GM19455 (cell line): ENCODE measurements at regions not wholly inside any gene's neighbourhood (a gene's known extent, or its start where the extent isn't known, plus 50 kb on each side); places are given as distances from the start of the nearest gene placed in this dataset.
"Not testable (repeated sequence)": the region's sequence is repeated elsewhere in the genome, so short reads cannot be mapped to it uniquely, and the experiment has no call there.

Experiments used
- ATAC-seq: cut with Tn5 transposase; IDR thresholded peaks from one replicate; pipeline ENCODE4 v1.9.1; 2021; ENCODE audit not compliant: unreplicated experiment

DNA sequence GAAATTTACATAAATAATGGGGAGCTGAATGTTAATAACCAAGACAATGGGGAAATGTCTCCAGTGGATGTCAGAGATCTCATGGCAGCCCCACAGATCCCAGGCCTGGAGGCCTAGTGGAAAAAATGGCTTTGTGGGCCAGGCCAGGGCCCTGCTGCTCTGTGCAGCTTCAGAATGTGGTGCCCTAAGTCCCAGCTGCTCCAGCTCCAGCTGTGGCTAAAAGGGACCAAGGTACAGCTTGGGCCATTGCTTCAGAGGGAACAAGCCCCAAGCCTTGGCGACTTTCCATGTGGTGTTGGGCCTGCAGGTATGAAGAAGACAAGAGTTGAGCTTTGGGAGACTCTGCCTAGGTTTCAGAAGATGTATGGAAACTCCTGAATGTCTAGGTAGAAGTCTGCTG lies 658.2 kb downstream of the NUP35 start:
- no peak for ATAC-seq

GRCh38 chr2:183788796-183789195 lies 664.6 kb downstream of the NUP35 start:
- not testable (repeated sequence) for ATAC-seq

DNA sequence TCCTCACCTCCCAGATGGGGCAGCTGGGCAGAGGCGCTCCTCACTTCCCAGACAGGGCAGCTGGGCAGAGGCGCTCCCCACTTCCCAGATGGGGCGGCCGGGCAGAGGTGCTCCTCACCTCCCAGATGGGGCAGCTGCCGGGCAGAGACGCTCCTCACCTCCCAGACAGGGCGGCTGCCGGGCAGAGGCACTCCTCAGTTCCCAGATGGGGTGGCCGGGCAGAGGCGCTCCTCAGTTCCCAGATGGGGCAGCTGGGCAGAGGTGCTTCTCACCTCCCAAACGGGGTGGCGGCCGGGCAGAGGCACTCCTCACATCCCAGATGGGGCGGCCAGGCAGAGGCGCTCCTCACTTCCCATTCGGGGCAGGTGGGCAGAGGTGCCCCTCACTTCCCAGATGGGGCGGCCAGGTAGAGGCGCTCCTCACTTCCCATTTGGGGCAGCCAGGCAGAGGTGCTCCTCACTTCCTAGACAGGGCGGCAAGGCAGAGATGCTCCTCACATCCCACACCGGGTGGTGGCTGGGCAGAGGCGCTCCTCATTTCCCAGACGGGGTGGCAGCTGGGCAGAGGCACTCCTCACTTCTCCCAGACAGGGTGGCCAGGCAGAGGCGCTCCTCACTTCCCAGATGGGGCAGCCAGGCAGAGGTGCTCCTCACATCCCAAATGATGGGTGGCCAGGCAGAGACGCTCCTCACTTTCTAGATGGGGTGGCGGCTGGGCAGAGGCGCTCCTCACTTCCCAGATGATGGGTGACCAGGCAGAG lies 668.1 kb downstream of the NUP35 start:
- ATAC-seq = not testable (repeated sequence)

GRCh38 chr2:183798535-183798934 lies 674.3 kb downstream of the NUP35 start:
- no peak for ATAC-seq

DNA sequence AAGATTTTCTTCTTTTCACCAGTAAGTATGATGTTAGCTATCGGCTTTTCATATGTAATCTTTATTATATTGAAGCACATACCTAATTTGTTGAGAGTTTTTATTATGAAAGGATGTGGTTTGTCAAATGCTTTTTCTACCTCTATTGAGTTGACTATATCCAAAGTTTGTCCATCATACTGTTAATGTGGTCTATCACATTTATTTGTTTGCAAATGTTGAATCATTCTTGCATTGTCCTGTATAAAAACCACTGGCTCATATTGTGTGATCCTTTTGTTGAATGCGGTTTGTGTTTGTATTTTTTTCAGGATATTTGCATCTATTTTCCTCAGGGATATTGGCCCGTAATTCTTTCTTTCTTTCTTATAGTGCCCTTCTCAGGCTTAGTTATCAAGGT lies 675.5 kb downstream of the NUP35 start:
- no peak for ATAC-seq

DNA sequence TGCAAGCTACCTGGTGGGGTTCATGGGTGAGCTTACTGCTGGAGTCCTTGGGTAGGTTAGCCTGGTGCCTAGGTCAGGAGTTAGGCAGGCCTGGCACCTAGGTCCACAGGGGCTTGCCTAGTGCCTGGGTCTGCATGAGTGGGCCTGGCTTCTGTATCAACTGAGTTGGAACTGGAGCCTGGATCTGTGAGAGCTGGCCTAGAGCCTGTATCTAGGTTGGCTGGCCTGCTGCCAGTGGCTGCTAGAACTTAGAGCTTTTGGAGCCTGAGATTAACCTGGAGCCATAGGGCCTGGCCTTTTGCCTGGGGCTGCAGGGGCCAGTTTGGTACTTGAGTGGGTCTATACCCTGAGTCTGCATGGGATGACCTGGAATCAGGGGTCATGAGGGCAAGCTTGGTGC lies 679.4 kb downstream of the NUP35 start:
- ATAC-seq = no peak

DNA sequence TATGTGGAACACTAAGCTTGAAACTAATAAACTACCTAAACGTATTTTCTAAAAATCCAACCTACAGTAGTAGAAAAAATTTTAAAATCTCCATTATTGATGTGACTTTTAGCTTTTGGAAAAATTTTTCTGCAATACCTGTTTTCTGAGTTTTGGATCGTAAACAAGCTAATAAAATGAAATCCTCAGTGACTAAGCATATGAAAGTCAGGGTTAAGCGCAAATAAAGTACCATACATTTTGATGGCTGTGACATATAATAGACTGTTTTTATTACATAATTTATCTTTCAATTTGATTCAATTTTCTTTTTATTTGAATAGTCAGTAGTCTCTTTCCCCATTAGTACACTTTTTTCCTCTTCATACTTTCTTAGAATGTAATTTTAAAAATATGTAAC lies 683.6 kb downstream of the NUP35 start:
- no peak for ATAC-seq

GRCh38 chr2:183809404-183809803 lies 685.2 kb downstream of the NUP35 start:
- no peak for ATAC-seq

DNA sequence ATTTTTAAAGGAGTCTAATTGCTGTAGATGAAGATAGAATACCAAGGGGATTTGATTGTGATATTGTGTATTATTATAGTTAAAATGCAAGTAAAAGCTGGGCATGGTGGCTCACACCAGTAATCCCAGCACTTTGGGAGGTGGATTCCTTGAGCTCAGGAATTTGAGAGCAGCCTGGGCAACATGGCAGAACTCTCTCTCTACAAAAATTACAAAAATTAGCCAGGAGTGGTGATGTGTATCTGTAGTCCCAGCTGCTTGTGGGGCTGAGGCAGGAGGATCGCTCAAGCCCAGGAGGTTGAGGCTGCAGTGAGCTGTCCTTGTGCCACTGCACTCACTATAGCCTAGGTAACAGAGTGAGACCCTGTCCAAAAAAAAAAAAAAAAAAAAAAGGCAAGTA lies 687.0 kb downstream of the NUP35 start:
- no peak for ATAC-seq

- no peak for ATAC-seq
These were observed 687.8 kb downstream of the NUP35 start for GRCh38 chr2:183812091-183812490.

GRCh38 chr2:183825710-183826109 lies 701.5 kb downstream of the NUP35 start:
- ATAC-seq = no peak

- no peak for ATAC-seq
These were observed 705.7 kb downstream of the NUP35 start for GRCh38 chr2:183829931-183830330.

GRCh38 chr2:183837157-183837556 lies 712.9 kb downstream of the NUP35 start:
- ATAC-seq = no peak

- ATAC-seq = no peak
These were observed 714.1 kb downstream of the NUP35 start for GRCh38 chr2:183838295-183838694.

GRCh38 chr2:183840061-183840584 lies 715.9 kb downstream of the NUP35 start:
- ATAC-seq = no peak

- not testable (repeated sequence) for ATAC-seq
These were observed 725.6 kb downstream of the NUP35 start for GRCh38 chr2:183849826-183850225.

DNA sequence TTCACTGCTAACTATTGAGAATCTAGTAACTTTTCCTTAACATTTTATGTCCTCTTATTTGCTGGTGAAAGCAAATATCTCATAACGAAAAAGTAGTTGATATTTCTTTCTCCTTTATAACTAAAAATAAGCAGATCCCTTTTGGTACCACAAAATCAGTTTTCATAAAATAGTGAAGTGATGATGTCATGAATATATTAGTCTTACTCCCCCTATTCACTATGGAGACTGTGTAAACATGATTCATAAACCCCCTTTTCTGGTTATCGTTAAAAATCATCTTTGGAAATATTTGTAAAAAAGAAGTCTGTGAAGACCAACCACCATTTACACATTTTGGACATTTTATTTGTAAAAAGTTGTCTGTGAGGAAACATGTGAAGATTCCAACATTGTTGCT lies 734.9 kb downstream of the NUP35 start:
- no peak for ATAC-seq

GRCh38 chr2:183866666-183867065 lies 731.7 kb upstream of the ZNF804A start:
- ATAC-seq = no peak

DNA sequence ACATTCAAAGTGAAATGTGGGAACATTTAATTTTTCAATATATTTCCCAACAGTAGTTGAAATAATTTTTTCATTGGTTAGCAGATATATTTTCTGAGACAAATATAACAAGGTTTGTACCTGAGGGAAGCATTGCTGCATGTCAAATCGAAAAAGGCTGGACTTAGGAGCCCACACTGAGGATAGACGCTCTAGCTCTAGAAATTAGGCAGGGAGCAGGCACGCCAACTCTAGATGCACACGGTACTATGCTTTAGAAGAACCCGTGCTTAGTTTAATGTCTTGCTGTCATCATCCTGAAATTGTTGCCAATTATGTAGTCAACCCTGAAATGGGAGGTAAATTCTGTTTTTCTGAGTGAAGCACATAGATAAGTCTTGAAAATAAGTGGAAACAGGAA lies 731.1 kb upstream of the ZNF804A start:
- ATAC-seq = no peak

DNA sequence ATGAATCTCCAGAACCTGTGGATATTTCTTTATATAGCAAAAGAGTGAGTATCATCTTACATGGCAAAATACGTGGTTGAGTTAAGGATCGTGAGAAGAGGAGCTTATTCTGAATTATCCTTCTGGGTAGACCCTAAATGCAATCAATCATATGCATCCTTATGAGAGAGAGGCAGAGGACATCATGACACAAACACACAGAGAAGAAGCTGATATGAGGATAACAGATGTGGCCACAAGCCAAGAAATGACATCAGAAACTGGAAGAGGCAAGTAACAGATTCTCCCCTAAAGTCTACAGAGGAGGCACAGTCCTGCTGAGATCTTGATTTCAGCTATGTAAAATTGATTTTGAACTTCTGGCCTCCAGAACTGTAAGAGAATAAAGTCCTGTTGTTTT lies 730.2 kb upstream of the ZNF804A start:
- no peak for ATAC-seq

DNA sequence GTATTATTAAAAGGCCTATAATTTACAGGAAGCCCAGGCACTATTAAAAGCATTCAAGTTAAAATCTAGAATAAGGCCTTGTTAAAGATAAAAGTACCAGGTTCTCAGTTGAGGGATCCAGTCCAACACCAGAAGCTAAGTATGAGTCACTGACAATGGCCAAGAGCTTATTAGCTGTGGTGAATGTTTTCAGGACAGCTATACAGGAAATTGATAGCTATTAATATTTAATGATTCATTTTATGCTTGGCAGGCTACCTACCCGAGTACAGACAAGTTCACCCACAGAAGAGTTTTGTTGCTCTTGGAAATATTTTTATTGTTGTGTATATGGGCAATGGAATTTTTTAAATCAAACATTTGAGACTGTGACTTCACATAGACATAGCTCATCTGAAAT lies 729.6 kb upstream of the ZNF804A start:
- ATAC-seq = no peak

GRCh38 chr2:183872131-183872530 lies 726.2 kb upstream of the ZNF804A start:
- no peak for ATAC-seq

DNA sequence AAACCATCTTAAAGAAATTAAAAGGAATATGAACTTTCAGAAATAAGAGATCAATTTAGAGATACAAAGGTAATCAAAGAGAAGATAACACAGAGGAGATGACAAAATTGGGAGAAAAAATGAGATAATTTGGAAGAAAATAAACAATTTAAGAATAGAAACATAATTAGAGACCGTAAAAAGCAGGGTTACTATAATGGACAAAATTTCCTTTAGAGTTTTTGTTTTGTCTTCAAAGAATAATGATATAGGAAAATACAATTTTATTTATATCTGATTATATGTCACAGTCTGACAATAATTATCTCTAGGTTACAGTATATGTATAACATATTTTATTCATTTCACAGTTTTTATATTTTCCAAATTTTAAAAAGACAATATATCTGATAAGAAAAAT lies 716.4 kb upstream of the ZNF804A start:
- ATAC-seq = no peak
